Spleen (tissue), 7 donors: ENCODE measurements at regions not wholly inside any gene's neighbourhood (a gene's known extent, or its start where the extent isn't known, plus 50 kb on each side); places are given as distances from the start of the nearest gene placed in this dataset.

Experiments used
- CTCF ChIP-seq, 11 experiments: fragments of 200-600 bp in 7 of 11; fragments of 450-650 bp in 4 of 11; sonication (generic) in 4 of 11; IDR thresholded peaks in 8 of 11; conservative IDR thresholded peaks in 3 of 11; 1 replicate in 7 of 11; 2 replicates in 4 of 11; pipeline versions ENCODE4 v1.4.0 to v1.8.0; 2016 to 2021; ENCODE audit warnings: antibody characterized with exemption in 11 of 11, inconsistent platforms in 4 of 11, mild to moderate bottlenecking in 1 of 11
- POLR2A ChIP-seq, 3 donors: fragments of 450-650 bp; IDR thresholded peaks; one replicate each; pipeline ENCODE4 v1.5.1; 2017; ENCODE audit warnings: antibody characterized with exemption in 3 of 3, mild to moderate bottlenecking in 1 of 3
- POLR2AphosphoS5 ChIP-seq, 3 donors: sonication (generic); formaldehyde crosslinking; IDR thresholded peaks; one replicate each; pipeline ENCODE4 v1.5.1; 2017; ENCODE audit warnings: antibody characterized with exemption in 3 of 3
- donor health status: DM: no; HTN: no; CAD: no; lungs with moderate emphysema.
- donor health status: DM: no; HTN: no; CAD: no.
- donor health status: DM: no; HTN: no; CAD: no.

- TF ChIP-seq CTCF (IDR thresholded peaks at IDR 0.05 in 8 of 11, conservative IDR thresholded peaks at IDR 0.05 in 3 of 11) (no peak), POLR2A (IDR thresholded peaks at IDR 0.05) (no peak), POLR2AphosphoS5 (IDR thresholded peaks at IDR 0.05) (no peak)
Observed at GRCh38 chr1:201599548-201599947, 60.6 kb downstream of the NAV1 start.
